NB4 (cell line): ENCODE measurements at regions not wholly inside any gene's neighbourhood (a gene's known extent, or its start where the extent isn't known, plus 50 kb on each side); places are given as distances from the start of the nearest gene placed in this dataset.

Source experiments
- CTCF ChIP-seq: IDR thresholded peaks from one replicate; pipeline ENCODE4 v1.5.1; 2012; ENCODE audit warnings: low read depth, low read length
- POLR2A ChIP-seq: IDR thresholded peaks from 2 replicates; pipeline ENCODE4 v1.6.1; 2011; ENCODE audit warnings: mild to moderate bottlenecking; ENCODE audit not compliant: insufficient read length; ENCODE audit errors: extremely low read depth
- TF ChIP-seq, protein P1 (sequence below): IDR thresholded peaks from 2 replicates; pipeline ENCODE4 v1.6.1; 2011; ENCODE audit warnings: low read depth, low read length

DNA sequence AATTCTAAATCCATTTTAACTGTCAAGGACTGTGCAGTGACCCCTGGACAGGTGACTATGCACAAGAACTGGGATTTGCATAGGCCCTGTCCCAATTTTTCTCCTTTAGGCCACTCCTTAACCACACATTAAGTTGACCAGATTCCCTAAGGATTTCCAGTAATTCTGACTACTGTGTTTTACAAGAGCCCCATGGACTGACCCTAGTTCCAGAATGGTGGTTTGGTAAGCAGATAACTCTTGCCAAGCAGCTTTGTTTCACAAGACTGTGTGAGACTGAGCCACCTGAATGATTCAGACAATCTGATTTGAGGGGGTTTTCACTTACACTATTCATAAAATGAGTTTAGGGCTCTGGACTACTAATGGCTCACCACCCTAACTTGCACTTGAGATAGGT is 535.8 kb downstream of the ZBBX start:
- TF ChIP-seq CTCF (no peak), POLR2A (no peak)
- TF ChIP-seq, protein P1, sequence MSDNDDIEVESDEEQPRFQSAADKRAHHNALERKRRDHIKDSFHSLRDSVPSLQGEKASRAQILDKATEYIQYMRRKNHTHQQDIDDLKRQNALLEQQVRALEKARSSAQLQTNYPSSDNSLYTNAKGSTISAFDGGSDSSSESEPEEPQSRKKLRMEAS: no peak
